Aorta (tissue), 5 donors: ENCODE measurements at regions not wholly inside any gene's neighbourhood (a gene's known extent, or its start where the extent isn't known, plus 50 kb on each side); places are given as distances from the start of the nearest gene placed in this dataset.

Experiments used
- ATAC-seq: fragments of 200-7000 bp; cut with Tn5 transposase; one replicate; pipeline ENCODE4 v1.9.1; 2022; ENCODE audit warnings: moderate library complexity; ENCODE audit not compliant: low FRiP score
- DNase-seq, 2 donors: peaks; one replicate each; pipeline ENCODE4 v3.0.0-alpha.2; 2020
- H3K27ac ChIP-seq, 2 donors: one replicate each; pipeline ENCODE4 v1.5.1; 2013; ENCODE audit warnings: low read length in 2 of 2, mild to moderate bottlenecking in 2 of 2, moderate library complexity in 2 of 2, control low read depth in 1 of 2, inconsistent platforms in 1 of 2, low read depth in 1 of 2
- H3K27me3 ChIP-seq, 2 donors: one replicate each; pipeline ENCODE4 v1.6.1; 2013; ENCODE audit warnings: control low read depth in 1 of 2, low read length in 1 of 2, mild to moderate bottlenecking in 1 of 2, moderate library complexity in 1 of 2; ENCODE audit not compliant: insufficient read depth in 2 of 2, control insufficient read depth in 1 of 2
- H3K36me3 ChIP-seq, 2 donors: one replicate each; pipeline ENCODE4 v1.6.1; 2013; ENCODE audit warnings: control low read depth in 1 of 2, low read length in 1 of 2, mild to moderate bottlenecking in 1 of 2; ENCODE audit not compliant: insufficient read depth in 2 of 2, control insufficient read depth in 1 of 2
- H3K4me1 ChIP-seq, 2 donors: one replicate each; pipeline ENCODE4 v1.6.1; 2013; ENCODE audit warnings: low read length in 2 of 2, control low read depth in 1 of 2, mild to moderate bottlenecking in 1 of 2, moderate library complexity in 1 of 2; ENCODE audit not compliant: insufficient read depth in 2 of 2, control insufficient read depth in 1 of 2
- H3K4me3 ChIP-seq, 2 donors: one replicate each; pipeline ENCODE4 v1.5.1; 2013; ENCODE audit warnings: low read length in 2 of 2, control low read depth in 1 of 2, mild to moderate bottlenecking in 1 of 2
- H3K9me3 ChIP-seq: one replicate; pipeline ENCODE4 v1.6.1; 2013; ENCODE audit warnings: mild to moderate bottlenecking, low read length; ENCODE audit not compliant: control insufficient read depth
- WGBS, 2 donors: extraction: QIAGEN DNeasy Blood & Tissue Kit; methylation state at CpG; one replicate each; pipeline ENCODE4 v1.1.7; 2013; 5-methylcytosine and 5-hydroxymethylcytosine counted together
- intact Hi-C, 2 donors: fragments of 100-400 bp; cut with DNase I; formaldehyde crosslinking; loops; one replicate each; pipeline versions ENCODE4 v1.14.2 to v1.15.0; 2022
- donor health status: healthy with polysubstance abuse.
- donor health status: Bipolar disorder and iron deficiency.
- donor health status: DM: no; HTN: no; CAD: no.
- donor health status: DM: no; HTN: no; CAD: no.
- donor health status: DM: yes; HTN: yes; CAD: no.

DNA sequence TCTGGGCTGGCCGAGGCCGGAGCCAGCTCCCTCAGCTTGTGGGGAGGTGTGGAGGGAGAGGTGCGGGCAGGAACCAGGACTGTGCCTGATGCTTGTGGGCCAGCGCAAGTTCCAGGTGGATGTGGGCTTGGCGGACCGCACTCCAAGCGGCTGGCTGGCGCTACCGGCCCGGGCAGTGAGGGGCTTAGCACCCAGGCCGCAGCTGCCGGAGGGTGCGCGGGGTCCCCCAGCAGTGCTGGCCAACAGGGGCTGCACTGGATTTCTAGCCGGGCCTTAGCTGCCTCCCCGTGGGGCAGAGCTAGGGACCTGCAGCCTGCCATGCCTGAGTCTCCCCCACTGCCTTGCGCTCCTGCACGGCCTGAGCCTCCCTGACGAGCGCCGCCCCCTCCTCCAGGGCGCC, 242.8 kb downstream of the CCSER2 start:
- Histone ChIP-seq H3K4me3 (no peak overlapping the region), H3K27ac (no peak overlapping the region), H3K27me3 (no peaks in the 10 kb centered on the region), H3K4me1 (no peaks in the 10 kb centered on the region), H3K9me3 (peaks cover 3% of the 10 kb centered on the region), H3K36me3 (no peaks in the 10 kb centered on the region)
- ATAC-seq = no peak
- DNase-seq = no peak
- WGBS, 2 donors = 94 to 96% methylated on average over 22 of the region's 22 CpGs
- intact Hi-C loops = no loop called here

GRCh38 chr10:84574102-84574501, 245.7 kb downstream of the CCSER2 start:
- no peak overlapping the region for H3K4me3 ChIP-seq
- WGBS, 2 donors = 97 to 100% methylated on average over 1 of the region's 1 CpG
- peaks cover 3% of the 10 kb centered on the region for H3K9me3 ChIP-seq
- ATAC-seq (no peak), DNase-seq (no peak)
- intact Hi-C loops = no loop called here
- H3K4me1 ChIP-seq = no peaks in the 10 kb centered on the region
- no peaks in the 10 kb centered on the region for H3K27me3 ChIP-seq
- no peak overlapping the region for H3K27ac ChIP-seq
- H3K36me3 ChIP-seq = no peaks in the 10 kb centered on the region

DNA sequence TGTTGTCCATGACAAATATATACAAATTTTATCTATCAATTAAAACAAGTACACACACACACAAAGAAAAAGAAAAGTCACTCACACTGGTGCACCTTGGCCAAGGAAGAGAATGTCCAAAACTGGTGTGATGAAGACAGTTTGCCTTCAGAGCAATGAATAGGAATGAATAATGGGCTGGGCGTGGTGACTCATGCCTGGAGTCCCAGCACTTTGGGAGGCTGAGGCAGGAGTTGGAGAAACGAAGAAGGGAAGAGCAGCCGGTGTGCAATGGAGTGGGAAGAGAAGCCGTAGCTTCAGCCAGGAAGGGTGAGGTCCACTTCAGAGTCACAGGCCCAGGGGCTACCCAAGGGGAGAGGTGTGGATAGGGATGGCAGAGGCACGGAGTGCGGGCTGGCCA, 253.6 kb downstream of the CCSER2 start:
- 86 to 89% methylated on average over 6 of the region's 6 CpGs for WGBS, 2 donors
- DNase-seq = no peak
- H3K4me1 ChIP-seq = no peaks in the 10 kb centered on the region
- no peaks in the 10 kb centered on the region for H3K27me3 ChIP-seq
- H3K9me3 ChIP-seq = no peaks in the 10 kb centered on the region
- no peaks in the 10 kb centered on the region for H3K36me3 ChIP-seq
- intact Hi-C loops = no loop called here
- no peak overlapping the region for H3K4me3 ChIP-seq
- no peak for ATAC-seq
- no peak overlapping the region for H3K27ac ChIP-seq

GRCh38 chr10:84583501-84583900, 255.1 kb downstream of the CCSER2 start:
- Histone ChIP-seq H3K4me3 (no peak overlapping the region), H3K27me3 (no peaks in the 10 kb centered on the region), H3K9me3 (no peaks in the 10 kb centered on the region), H3K36me3 (no peaks in the 10 kb centered on the region), H3K4me1 (no peaks in the 10 kb centered on the region), H3K27ac (no peak overlapping the region)
- ATAC-seq (no peak), DNase-seq (no peak)
- intact Hi-C loops = no loop called here
- 7 to 14% methylated on average over 5 of the region's 5 CpGs for WGBS, 2 donors

DNA sequence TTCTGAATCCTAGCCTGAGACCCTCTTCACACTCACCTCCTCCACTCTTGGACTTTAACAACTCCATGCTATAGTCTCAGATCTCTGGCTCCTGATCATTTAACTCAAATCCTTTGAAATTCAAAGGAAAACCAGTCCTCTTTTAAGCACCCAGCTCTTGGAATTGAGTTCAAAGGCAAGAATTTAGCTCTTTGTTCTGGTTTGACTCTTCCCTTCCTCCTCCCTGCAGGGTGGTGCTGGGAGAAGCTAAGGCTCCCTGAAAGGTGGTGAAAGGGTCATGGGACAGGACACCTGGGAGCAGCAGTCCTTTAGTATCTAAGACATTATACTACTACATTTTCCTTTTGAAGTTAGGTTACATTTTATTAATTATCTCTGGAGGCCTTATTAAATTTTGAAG, 259.4 kb downstream of the CCSER2 start:
- Histone ChIP-seq H3K36me3 (no peaks in the 10 kb centered on the region), H3K9me3 (no peaks in the 10 kb centered on the region), H3K27me3 (no peaks in the 10 kb centered on the region), H3K4me3 (no peak overlapping the region), H3K4me1 (no peaks in the 10 kb centered on the region), H3K27ac (no peak overlapping the region)
- no peak for ATAC-seq
- intact Hi-C loops = no loop called here
- no peak for DNase-seq

DNA sequence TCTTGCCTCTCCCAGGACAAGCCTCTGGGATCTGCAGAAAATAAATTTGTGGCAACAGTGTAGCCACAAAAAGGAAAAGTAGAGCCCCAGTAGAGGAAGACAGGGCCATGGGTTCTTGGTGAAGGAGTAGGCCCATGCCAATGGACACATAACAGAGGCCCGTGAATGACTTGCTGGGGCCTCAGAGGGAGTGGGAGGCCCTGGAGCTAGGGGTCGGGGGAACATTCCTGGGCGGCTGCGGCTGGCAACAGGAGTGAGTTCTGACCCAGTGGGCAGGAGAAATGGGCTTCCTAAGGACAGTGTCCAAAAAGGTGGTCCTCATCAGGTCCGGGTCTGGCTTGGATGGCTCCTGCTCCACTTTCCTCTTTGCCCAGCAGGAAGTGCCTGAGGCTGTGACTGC, 260.0 kb downstream of the CCSER2 start:
- no peak for DNase-seq
- Histone ChIP-seq H3K27me3 (no peaks in the 10 kb centered on the region), H3K4me1 (no peaks in the 10 kb centered on the region), H3K36me3 (no peaks in the 10 kb centered on the region), H3K9me3 (no peaks in the 10 kb centered on the region), H3K27ac (no peak overlapping the region), H3K4me3 (no peak overlapping the region)
- WGBS, 2 donors = 88 to 93% methylated on average over 5 of the region's 5 CpGs
- no peak for ATAC-seq
- intact Hi-C loops = no loop called here

DNA sequence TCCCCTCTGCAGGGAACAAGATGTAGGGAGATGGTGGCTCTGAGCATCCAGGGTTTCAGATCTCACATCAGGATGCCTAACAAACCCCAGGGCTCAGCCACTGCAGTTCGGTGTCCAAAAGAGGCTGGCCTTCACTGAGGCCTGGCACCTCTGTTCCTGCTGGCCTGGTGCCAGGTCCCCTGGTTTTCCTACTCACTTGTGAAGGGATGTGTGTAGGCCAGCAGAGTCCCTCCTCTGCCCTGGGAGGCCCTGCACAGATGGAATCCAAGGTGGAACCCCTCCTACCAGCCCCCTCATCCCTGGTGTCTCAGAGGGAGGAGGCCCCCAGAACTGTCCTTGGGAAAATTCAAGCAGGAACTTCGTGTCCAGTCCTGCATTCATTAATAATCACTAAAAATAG, 260.6 kb downstream of the CCSER2 start:
- no peaks in the 10 kb centered on the region for H3K9me3 ChIP-seq
- intact Hi-C loops = no loop called here
- H3K4me3 ChIP-seq = no peak overlapping the region
- no peaks in the 10 kb centered on the region for H3K4me1 ChIP-seq
- H3K36me3 ChIP-seq = no peaks in the 10 kb centered on the region
- ATAC-seq (no peak), DNase-seq (no peak)
- no peaks in the 10 kb centered on the region for H3K27me3 ChIP-seq
- no peak overlapping the region for H3K27ac ChIP-seq
- 67 to 69% methylated on average over 2 of the region's 2 CpGs for WGBS, 2 donors

GRCh38 chr10:84589526-84590205, 261.3 kb downstream of the CCSER2 start:
- Histone ChIP-seq H3K36me3 (no peaks in the 10 kb centered on the region), H3K4me3 (no peak overlapping the region), H3K27me3 (no peaks in the 10 kb centered on the region), H3K27ac (no peak overlapping the region), H3K9me3 (no peaks in the 10 kb centered on the region), H3K4me1 (no peaks in the 10 kb centered on the region)
- WGBS, 2 donors = 86 to 90% methylated on average over 4 of the region's 4 CpGs
- DNase-seq (no peak), ATAC-seq (no peak)
- intact Hi-C loops = no loop called here

DNA sequence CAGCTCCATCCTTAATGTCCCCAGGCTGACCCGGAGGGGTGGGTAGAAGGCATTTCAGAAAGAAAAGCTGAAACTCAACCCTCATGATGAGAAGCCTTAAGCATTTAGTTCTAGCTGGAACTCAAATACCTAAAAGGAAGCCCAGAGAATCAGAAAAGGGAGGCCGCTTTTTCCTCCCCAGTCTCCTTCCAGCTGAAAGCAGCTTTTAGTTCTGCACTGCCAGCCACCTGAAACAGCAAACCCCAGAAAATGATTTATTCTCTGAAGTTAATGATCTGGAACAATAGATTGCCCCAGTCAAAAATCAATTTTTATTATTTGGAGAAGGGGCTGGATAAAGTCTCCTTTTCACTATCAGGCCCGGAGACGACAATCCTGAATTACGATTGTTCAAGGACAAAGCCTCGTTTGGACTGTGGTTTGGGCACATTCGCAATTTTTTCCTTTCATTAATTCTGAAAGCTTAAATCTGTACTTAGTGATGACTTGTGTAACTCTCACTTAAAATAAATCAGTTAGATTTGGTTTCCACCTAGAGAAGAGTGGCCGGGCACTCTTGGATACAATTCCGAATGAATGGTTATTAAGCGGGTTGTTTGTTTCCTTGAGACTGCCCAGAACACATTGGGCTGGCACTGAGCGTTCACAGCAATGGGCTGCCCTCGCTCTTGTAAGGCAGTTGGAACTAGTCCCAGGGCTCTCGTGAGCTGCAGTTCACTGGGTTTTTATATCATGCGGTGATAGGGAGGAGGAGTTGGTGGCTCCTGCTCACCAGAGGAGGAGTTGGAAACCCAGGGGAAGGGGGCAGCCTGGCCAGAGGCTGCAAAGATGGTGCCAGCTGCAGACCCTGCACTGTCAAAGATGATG, 262.2 kb downstream of the CCSER2 start:
- intact Hi-C loops = no loop called here
- Histone ChIP-seq H3K4me1 (no peaks in the 10 kb centered on the region), H3K4me3 (no peak overlapping the region), H3K9me3 (no peaks in the 10 kb centered on the region), H3K36me3 (no peaks in the 10 kb centered on the region), H3K27me3 (no peaks in the 10 kb centered on the region), H3K27ac (no peak overlapping the region)
- DNase-seq (no peak), ATAC-seq (no peak)
- WGBS, 2 donors = 28 to 29% methylated on average over 14 of the region's 14 CpGs
